SKM-1 treated with dmso at 0.1 percent for 144 hours (cell line): ENCODE measurements at regions not wholly inside any gene's neighbourhood (a gene's known extent, or its start where the extent isn't known, plus 50 kb on each side); places are given as distances from the start of the nearest gene placed in this dataset.

Experiments
- DNase-seq: peaks from one replicate; lab custom pipeline; 2025; ENCODE audit not compliant: unreplicated experiment; lab: John Stamatoyannopoulos, UW

DNA sequence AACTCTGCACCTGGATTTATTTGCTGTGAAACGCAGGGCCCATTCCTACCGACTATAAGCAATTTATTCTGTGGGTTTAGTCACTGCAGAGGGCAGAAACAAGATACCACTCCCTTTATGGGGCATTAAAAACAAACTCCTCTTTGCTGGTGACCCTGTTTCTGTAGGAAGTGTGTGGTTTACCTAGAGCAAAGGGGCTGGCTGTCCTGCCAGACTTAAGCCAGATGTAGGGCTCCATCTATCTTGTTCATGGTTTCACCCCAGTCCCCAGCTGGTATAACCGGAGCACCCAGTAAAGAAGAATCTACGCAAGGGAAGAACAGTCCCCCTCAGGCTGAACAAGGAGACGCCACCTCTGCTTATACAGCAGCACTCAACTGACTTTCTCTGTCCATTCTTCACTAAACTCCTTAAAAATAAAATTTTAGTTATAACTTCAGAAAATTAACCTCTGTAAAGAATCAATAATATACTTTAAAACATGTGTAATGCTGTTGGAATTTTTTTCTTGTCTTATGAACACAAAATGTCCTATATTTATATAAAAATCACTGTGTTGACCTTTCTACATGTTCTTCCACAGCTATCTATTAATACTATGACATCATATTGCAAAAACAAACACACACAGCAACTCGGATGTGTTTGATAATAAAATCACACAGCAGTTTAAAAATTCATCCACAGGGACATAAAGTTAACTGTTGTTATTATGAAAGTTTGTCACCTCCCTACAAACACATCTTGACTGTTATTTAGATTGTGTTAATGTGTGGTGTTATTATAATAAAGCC, 126.1 kb upstream of the RPS6KA2 start:
- DNase-seq = no peak

DNA sequence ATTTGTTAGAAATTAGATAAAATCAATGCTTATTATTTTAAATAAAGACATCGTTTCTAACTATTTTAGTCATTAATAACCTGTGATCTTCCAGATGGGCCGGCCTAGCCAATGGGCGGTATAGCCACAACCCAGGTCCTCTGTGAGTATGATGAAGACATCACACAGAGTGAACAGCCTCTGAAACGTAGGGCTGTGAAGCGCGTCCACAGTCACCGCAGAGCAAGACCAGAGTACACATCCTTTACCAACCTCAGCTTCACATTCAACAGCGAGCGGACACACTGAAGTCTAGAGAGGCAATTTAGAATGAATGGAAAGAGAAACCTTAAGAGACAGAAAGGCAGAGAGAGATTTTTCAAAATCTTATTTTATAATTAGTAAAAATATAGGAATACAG, 125.0 kb upstream of the RPS6KA2 start:
- no peak for DNase-seq

DNA sequence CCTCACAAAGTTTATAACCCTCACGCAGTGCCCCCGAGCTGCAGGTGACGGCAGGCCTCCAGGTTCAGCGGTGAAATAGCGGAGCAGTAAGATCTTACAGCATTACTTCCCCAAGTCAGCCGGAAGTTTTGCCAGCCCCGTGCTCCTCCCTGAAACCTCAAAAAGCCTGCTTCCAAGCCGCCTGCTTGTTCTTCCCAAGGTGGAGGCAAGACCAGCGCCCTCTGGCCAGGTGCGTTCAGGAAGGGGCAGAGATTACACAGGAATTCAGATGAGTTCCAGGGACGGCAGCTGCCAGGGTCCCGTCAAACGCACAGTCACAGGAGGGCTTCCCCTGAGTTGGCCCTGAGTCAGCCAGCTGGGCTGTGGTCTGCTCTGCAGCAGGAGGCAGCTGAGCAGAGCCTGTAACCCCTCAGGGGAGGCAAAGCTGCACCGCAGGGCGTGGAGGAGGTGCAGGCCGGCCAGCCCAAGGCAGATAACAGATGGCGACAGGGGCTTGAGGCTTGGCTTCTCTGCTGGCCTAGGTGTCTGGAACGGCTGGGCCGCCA, 124.1 kb upstream of the RPS6KA2 start:
- DNase-seq = peak; percentile 60

DNA sequence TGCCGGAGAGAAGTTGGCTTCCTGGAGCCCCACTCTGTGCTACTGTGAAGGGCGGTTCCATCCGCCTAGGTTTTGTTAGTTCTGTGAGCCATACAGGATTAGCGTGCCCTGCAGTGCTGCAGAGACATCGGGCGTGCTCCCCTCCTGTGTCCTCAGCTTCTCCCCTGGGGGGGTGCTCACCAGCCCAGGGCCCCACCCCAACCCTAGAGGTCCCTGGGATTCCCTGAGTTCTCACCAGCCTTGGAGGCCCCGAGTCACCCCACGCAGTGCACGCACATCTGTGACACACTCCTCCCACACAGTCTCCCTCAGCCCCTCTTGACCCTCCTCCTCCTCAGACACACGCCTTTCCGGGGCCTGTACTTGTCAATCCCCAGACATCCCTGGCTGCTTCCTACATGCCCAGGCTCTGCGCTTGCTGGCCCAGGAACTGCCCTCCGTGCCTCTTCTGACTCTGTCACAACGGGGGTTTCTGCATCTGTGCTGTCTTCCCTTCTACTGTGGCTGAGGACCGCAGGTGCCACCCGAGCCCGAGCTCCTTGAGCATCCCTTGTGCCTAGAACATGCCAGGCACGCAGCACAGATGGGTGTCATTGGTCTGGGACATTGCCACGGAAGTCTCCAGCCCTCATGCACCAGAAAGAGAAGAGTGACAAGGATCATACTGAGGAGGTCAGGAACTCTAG, 123.2 kb upstream of the RPS6KA2 start:
- DNase-seq = no peak

DNA sequence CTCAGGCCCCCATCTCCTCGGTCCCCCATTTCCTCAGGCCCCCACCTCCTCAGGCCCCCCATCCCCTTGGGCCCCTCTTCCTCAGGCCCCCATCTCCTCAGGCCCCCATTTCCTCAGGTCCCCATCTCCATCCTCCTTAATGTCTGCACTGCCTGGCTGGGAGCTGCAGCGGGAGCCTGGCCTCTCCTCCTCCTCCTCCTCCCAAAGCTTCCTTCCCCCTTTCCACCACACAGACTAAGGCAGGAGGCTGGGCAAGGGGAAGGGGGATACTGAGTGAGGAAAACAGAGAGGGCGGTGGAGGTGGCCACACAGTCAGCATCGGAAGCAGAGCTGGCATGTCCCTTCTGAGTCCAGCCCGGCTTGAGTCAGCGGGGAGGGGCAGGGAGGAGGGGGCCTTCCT, 122.6 kb upstream of the RPS6KA2 start:
- no peak for DNase-seq

DNA sequence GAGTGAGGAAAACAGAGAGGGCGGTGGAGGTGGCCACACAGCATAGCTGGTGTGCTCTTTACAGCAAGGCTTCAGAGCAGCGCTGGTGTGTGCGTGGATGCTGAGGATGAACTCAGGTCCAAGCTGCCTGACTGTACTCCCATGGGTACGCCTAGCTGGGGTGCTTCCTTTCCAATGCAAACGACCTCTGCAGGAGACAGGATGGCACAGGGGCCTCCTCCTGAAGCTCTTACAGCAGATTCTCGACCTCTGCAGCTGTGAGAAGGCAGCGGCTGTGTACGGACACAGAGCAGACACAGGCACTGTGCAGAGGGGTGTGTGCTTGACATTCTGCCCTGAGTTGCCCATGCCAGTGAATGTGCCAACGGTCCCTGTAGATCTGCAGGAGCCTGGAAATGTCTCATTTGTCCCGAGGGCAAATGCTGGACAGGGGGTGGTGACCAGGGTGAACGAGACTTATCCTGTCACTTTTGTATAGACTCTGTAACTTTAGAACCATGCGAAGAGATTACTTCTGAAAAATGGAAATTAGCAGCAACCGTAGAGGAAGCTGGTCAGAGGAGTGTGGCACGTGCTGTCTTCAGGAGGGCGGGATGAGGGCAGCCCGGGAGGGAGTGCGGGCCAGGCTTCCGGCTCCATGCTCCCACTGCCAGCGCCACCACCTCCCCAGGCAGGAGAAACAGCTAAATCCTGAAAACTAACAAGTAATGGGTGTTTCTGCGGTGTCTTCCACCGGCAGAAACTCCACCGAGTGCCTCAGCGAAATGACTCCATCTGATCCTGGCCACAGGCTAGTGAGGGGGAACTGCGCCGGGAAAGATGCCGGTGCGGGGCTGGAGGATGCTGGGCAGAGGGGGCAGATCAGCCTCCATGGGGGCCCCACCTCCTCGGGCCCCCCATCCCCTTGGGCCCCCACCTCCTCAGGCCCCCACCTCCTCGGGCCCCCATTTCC, 120.9 kb upstream of the RPS6KA2 start:
- DNase-seq = no peak

DNA sequence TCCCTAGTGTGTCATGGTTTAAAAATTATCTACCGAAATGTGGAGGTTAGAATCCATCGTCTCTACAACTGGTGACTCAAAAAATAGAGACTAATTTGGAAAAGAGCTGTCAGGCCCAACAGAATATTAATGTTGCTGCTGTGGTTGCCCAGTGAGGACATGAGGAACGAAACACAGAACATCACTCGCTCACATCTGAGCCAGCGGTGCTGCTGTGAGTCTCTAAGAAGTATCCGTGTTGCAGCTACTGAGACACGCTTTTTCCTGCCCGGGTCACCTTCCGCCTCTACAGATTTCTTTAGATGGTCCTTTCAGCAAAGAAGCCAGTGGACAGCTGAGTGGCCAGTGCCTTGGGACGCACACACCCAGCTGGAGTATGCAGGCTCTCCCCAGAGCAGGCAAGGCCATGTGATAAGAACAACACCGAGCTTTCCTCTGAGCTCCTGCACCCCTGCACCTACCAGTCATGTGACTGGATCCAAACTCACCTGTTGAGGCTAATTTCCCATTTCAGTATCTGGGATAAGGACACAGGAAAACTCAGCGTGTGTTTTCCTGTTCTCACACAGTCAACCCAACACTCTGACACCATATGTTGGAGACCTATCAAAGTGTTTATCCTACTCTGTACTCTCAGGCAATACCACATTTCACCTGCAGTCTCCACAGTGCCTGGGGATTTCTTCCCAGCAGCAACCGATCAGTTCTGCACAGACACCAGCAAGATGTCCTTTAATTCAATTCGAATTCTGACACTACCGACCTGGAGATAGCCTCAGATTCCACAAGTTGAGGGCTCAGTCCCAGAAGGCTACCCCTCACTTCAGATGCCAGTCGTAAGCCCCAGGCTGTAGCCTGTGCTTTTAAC, 119.0 kb upstream of the RPS6KA2 start:
- no peak for DNase-seq

DNA sequence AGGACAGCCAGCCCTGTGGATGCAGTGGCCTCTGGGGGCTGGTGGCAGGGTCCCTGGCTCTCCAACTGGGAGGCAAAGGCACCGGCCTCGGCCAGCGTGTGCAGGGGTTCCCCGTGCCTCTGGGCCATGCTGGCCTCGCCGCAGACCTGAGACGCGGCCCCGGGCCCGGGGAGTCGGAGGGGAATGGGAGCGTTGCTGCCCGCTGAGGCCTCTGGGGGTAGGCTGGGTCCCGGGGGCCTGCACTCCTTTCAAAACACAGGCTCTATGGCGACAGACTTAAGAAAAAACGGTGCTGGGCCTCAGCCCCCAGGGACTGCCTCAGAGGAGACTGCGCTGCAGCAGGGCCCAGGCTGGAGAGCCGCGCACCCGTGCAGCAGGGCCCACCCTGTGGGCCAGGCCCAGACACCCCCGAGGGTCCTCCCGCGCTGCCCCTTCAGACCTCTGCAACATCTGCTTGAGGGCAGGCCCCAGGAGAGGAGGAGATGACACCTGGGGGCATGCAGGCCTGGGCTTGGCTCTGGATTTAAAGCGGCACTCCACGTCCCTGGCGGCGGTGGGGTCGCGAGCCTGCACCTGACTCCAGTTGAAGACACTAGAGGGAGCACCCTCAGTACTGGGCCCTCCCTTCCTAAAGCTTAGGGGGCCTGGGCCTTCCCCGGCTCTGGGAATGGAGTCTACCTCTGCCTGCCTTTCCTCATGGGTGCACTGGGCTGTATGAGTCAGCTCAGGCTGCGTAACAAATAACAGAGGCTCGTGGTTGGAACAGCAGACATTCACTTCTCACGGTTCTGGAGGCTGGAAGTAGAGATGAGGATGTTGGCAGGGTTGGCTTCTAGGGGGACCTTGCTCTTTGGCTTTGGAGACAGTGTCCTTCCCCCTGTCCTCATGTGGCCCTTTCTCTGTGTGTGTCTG, 117.4 kb upstream of the RPS6KA2 start:
- DNase-seq = no peak

DNA sequence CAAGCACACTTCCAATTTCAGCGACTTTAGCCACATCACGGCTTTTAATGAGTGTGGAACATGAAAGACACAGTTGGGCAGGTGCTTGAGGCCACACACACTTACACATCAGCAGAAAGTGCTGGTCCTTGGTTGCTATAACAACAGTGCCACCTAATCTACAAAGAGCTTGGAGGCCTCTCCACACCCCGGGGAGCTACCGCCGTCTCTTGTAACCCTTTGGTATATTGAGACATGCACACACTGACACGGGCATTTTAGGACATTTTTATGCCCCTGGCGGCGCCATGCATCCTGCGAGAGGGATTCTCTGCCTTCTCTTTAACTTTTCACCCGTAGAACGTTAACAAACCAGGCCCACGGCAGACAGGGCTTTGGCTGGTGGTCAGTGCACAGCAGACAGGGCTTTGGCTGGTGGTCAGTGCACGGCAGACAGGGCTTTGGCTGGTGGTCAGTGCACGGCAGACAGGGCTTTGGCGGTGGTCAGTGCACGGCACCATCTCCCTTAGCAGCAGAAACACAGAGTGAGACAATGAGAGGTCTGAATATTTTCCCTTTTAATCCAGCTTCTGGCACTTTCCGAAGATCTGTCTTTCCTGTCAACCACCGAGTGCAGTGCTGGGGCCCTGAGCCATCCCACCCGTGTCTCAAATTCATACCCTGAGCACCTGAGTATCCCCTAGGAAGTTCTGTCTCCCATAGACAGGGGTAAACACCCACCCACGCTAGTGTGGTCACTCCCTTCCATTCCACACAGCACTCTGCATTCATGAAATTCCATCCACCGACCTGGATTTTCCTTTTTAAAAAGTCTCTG, 116.6 kb upstream of the RPS6KA2 start:
- no peak for DNase-seq

DNA sequence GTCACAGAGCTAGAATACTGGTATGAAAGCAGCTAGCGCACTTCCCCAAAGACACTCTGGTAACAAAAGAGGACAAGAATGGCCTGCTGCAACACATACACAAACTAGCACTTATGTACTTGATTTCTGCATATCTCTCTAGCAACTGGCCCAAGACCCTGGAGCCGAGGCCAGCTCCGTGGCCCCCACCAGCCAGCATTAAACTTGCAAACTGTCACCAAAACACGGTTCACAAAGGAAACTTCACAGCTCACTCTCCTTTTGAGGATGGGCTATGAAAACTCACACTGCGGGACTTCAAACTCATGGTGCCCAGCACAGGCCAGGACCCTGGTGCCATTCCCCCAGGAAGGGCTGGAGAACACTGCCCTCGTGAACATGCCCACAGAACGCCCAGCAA, 115.9 kb upstream of the RPS6KA2 start:
- no peak for DNase-seq

DNA sequence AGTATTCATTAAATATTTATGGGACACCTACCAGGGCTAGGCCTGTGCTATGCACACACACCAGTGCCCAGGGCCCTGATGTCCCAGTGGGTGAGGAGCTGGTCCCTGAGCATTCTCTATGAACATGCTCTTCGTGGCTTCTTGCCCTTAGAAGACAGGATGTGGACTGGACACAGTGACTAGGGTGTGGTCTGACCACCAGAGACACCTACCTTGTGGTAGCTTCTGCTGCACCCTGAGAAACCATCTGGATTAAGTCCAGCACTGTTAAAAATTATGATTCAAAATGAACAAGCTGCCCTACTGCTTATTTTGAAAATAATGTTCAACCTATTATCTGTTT, 112.9 kb upstream of the RPS6KA2 start:
- DNase-seq = no peak

DNA sequence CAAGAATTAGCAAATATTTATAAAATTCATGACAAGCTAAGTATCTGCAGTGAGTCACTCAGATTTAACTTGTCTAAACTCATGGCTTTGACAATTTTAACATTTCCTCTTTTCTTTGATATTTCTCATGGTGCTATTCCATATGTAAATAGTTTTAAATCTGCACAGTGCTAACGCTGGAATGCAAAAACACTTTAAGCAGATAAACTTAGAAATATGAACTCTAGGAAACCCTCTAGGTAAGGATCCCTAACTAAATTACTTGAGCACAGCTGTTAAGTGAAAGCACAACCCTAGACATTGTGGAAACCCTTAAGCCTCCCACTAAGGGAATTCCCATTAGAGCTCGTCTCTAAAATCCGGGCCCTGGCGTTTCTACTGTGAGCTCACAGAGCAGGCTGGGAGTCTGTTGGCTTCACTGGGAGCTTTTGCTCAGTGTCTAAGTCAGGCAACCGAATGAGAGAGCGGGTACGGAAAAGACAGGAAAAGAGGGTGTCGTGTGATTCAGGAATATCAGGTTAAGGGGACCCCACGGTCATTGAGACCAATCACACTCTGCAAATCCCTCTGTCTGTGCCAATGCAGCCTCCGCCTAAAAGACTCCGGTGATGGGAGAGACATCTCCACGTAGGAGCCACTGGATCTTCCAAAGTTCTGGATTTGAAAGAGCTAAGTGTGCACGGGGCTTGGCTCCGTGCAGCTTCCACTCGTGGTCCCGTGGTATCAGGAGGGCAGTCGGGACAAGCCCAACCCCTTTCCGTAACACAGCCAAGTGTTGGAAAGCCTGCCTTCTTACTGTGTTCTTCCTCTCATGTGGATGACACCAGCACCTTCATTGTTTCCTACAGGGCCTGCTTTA, 112.3 kb upstream of the RPS6KA2 start:
- no peak for DNase-seq

DNA sequence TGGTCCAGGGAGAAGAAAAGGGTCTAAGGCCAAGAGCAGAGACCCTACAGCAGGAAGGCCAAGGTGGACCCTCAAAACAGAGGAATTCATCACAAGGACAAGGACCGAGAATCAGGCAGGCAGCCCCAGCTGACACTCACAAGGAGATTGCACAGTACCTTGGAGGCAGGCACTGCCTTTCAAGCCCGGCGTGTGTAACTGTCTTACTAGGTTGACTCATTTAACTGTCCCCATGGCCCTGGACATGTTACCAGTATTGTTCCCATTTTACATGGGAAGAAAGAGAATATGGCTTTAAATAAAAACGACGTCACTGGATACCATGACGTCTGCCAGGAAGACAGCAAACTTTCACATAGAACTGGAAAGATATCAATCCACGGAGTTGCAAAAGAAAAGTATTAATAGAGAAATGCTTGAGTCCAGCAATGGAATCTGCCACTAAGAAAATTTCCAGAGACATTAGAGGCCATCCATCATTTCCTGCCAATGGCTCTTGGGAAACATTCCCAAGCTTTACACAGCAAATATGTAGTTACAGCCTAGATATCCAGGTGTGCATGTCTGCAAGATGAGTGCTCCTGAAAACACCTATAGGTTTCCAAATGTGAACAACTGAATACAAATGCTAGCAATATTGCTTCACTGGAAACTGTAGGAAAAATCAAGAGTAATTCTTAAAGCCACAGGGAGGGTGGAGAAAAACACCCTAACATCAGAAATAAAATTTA, 111.5 kb upstream of the RPS6KA2 start:
- DNase-seq = no peak

DNA sequence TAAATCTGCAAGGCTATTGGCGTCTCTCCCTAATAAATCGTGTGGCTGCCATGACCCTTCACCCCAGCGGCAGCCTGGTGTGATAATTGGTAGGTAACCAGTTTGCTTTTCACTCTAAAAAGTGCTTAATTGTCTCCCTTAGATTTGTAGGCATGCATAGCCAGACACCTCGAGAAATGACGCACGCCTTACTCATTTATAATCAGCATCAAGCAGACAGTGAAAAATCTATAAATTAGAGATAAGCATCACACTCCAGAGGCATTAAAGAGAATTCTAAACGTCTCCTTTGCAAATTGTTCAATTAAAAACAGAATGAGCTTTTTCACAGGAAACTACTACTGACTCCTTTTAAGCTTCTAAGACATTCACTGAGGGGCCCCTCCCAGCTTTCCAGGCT, 110.2 kb upstream of the RPS6KA2 start:
- DNase-seq = no peak

DNA sequence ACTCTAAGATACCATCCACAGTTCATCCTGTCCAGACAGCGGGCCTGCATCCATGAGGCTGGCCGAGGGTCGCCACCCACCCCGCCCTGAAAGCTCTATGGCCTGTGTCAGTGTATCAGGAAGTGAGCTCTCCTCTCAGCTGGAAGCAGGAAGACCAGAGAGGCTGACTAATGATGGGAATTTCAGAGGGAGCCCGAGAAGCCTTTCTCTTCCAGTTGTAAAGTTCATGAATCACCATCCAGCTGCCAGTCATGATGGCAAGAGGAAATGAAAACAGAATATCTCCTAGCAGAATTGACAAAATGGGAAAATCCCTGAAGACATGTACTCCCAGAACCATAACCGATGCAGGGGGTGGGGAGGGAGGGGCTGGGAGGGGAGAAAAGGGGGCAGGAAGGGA, 109.6 kb upstream of the RPS6KA2 start:
- no peak for DNase-seq

DNA sequence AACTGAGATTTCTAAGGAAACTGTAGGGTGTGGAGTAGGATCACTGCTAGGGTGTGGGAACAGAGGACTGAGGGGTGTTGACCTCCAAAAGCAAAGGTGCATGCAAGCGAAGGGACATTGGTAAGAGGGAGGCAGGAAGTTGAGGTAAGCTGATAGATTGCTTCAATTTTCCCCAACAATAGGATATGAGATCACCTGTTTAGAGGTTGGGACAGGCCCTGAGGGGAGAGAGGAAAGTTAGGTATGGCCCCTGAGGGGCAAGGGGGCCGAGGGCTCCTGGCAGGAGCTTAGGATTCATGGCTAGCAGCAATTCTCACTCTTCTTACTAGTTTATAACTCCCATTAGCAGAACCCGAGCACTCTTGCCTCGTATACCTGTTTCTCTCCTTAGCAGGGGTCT, 106.8 kb upstream of the RPS6KA2 start:
- DNase-seq = no peak

DNA sequence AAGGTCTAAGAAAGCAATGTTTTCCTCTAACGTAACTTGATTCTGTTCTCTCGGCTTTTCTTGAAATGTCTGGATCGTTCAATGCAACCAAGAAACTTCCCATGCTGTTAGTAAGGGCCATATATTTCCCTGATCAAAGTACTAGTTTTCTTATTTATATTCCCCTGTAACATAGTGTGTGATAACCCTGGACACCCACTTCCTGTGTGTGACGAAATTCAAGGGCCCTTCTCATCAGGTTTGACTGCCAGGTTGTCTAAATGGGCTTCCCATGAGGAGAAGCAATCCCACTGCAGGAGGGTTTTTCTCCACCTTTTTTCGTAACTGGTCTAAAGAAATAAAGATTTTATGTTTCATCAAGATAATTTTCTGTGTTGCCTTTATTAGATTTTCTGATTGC, 102.6 kb upstream of the RPS6KA2 start:
- no peak for DNase-seq
